GM23338 (cell line): ENCODE measurements at regions not wholly inside any gene's neighbourhood (a gene's known extent, or its start where the extent isn't known, plus 50 kb on each side); places are given as distances from the start of the nearest gene placed in this dataset.

Experiments used
- ATAC-seq: fragments of 200-7000 bp; cut with Tn5 transposase; 3 replicates; pipeline ENCODE4 v1.9.1; 2020
- DNase-seq: peaks from one replicate; pipeline ENCODE4 v3.0.0-alpha.2; 2015; ENCODE audit warnings: low spot score
- H2AFZ ChIP-seq: fragments of 200-600 bp; sonication (generic); 2 replicates; pipeline ENCODE4 v1.8.0; 2016; ENCODE audit warnings: antibody characterized with exemption, mild to moderate bottlenecking, moderate library complexity
- H3F3A ChIP-seq: fragments of 200-600 bp; sonication (generic); replicated peaks from 2 replicates; pipeline ENCODE4 v1.8.0; 2017; ENCODE audit warnings: antibody characterized with exemption, mixed run types, low read depth
- H3K27ac ChIP-seq: fragments of 200-600 bp; sonication (generic); 2 replicates; pipeline ENCODE4 v1.6.1; 2016; ENCODE audit warnings: low read depth
- H3K27me3 ChIP-seq: fragments of 200-600 bp; sonication (generic); 2 replicates; pipeline ENCODE4 v1.8.0; 2016; ENCODE audit warnings: mild to moderate bottlenecking, mixed run types, moderate library complexity; ENCODE audit not compliant: insufficient read depth
- H3K36me3 ChIP-seq: fragments of 200-600 bp; sonication (generic); 2 replicates; pipeline ENCODE4 v1.8.0; 2016; ENCODE audit warnings: mild to moderate bottlenecking; ENCODE audit not compliant: insufficient read depth
- H3K4me1 ChIP-seq: fragments of 200-600 bp; sonication (generic); 2 replicates; pipeline ENCODE4 v1.8.0; 2016; ENCODE audit warnings: mild to moderate bottlenecking, moderate library complexity; ENCODE audit not compliant: insufficient read depth
- H3K4me2 ChIP-seq: fragments of 200-600 bp; sonication (generic); 2 replicates; pipeline ENCODE4 v1.7.1; 2017; ENCODE audit warnings: mixed run types
- H3K4me3 ChIP-seq: fragments of 200-600 bp; sonication (generic); 2 replicates; pipeline ENCODE4 v1.6.1; 2016; ENCODE audit warnings: mixed run types
- H3K79me2 ChIP-seq: fragments of 200-600 bp; sonication (generic); replicated peaks from 2 replicates; pipeline ENCODE4 v1.8.0; 2017; ENCODE audit warnings: mild to moderate bottlenecking; ENCODE audit not compliant: insufficient read depth
- H3K9me2 ChIP-seq: fragments of 200-600 bp; sonication (generic); 2 replicates; pipeline ENCODE4 v1.8.0; 2017; ENCODE audit not compliant: insufficient read depth
- H4K20me1 ChIP-seq: fragments of 200-600 bp; sonication (generic); replicated peaks from 2 replicates; pipeline ENCODE4 v1.8.0; 2017; ENCODE audit warnings: mild to moderate bottlenecking; ENCODE audit not compliant: insufficient read depth
- H3K27ac Mint-ChIP-seq: 2 replicates; pipeline ENCODE4 v1.8.0; 2020; ENCODE audit warnings: inconsistent platforms, mild to moderate bottlenecking, moderate library complexity, mixed read lengths
- H3K27me3 Mint-ChIP-seq: 3 replicates; pipeline ENCODE4 v1.8.0; 2022; ENCODE audit warnings: low read depth, mild to moderate bottlenecking, moderate library complexity, mixed read lengths, inconsistent platforms; ENCODE audit not compliant: insufficient read depth, poor library complexity
- H3K36me3 Mint-ChIP-seq: 3 replicates; pipeline ENCODE4 v1.8.0; 2021; ENCODE audit warnings: low read depth, mild to moderate bottlenecking, inconsistent platforms, moderate library complexity, mixed read lengths
- H3K4me1 Mint-ChIP-seq: 3 replicates; pipeline ENCODE4 v1.8.0; 2020; ENCODE audit warnings: mild to moderate bottlenecking, inconsistent platforms, mixed read lengths
- H3K4me3 Mint-ChIP-seq: 3 replicates; pipeline ENCODE4 v1.8.0; 2021; ENCODE audit warnings: moderate library complexity, mild to moderate bottlenecking, inconsistent platforms, mixed read lengths
- H3K9me3 Mint-ChIP-seq: 3 replicates; pipeline ENCODE4 v1.8.0; 2020; ENCODE audit warnings: moderate library complexity, mild to moderate bottlenecking, inconsistent platforms, mixed read lengths
- CTCF ChIP-seq, 2 experiments: fragments of 200-600 bp in 1 of 2; sonication (generic) in 1 of 2; conservative IDR thresholded peaks; 2 replicates each; pipeline versions ENCODE4 v1.5.1 to v1.6.1; 2016 to 2017; ENCODE audit warnings: antibody characterized with exemption in 2 of 2, low read depth in 2 of 2, mild to moderate bottlenecking in 2 of 2, moderate library complexity in 1 of 2
- JUNB ChIP-seq: IDR thresholded peaks from one replicate; pipeline ENCODE4 v1.6.1; 2016; ENCODE audit warnings: antibody characterized with exemption; ENCODE audit not compliant: unreplicated experiment
- NANOG ChIP-seq: IDR thresholded peaks from 2 replicates; pipeline ENCODE4 v1.6.1; 2016; ENCODE audit warnings: antibody characterized with exemption, borderline replicate concordance

GRCh38 chr5:125411744-125412560, 665.5 kb upstream of the ZNF608 start:
- Histone ChIP-seq H3F3A (no peaks in the 10 kb centered on the region), H3K9me2 (no peaks in the 10 kb centered on the region), H4K20me1 (no peaks in the 10 kb centered on the region), H3K4me2 (peak overlapping the region; percentile 58), H3K36me3 (no peaks in the 10 kb centered on the region), H3K79me2 (no peaks in the 10 kb centered on the region), H2AFZ (peak overlapping the region; percentile 6; the same call in 1 of the 2 replicates), H3K27ac (peak overlapping the region; percentile 46), H3K4me1 (peaks cover 56% of the 10 kb centered on the region), H3K27me3 (no peaks in the 10 kb centered on the region), H3K4me3 (peak overlapping the region; percentile 9; the same call in 1 of the 2 replicates)
- TF ChIP-seq CTCF (conservative IDR thresholded peaks at IDR 0.05; ENCODE audit: low read depth in 2 of 2) (peak in 1 of 2 experiments; percentile 25; a peak in 1 of 4 replicates), NANOG (no peak)
- H3K27me3 Mint-ChIP-seq, result no peaks in the 10 kb centered on the region
- peak overlapping the region; percentile 45 for H3K27ac Mint-ChIP-seq
- no peaks in the 10 kb centered on the region for H3K9me3 Mint-ChIP-seq
- ATAC-seq (peak; percentile 54), DNase-seq (peak; percentile 61)
- H3K4me3 Mint-ChIP-seq, result peak overlapping the region; percentile 11; the same call in 2 of the 3 replicates
- peaks cover 66% of the 10 kb centered on the region for H3K4me1 Mint-ChIP-seq
- no peaks in the 10 kb centered on the region for H3K36me3 Mint-ChIP-seq

GRCh38 chr5:125412561-125413495, 666.4 kb upstream of the ZNF608 start:
- Mint-ChIP-seq H3K4me3 (no peak overlapping the region), H3K36me3 (no peaks in the 10 kb centered on the region), H3K9me3 (no peaks in the 10 kb centered on the region), H3K4me1 (peaks cover 66% of the 10 kb centered on the region), H3K27me3 (no peaks in the 10 kb centered on the region), H3K27ac (peak overlapping the region; percentile 45; the same call in 1 of the 2 replicates)
- Histone ChIP-seq H3K4me2 (peak overlapping the region; percentile 64), H3K9me2 (no peaks in the 10 kb centered on the region), H2AFZ (no peak overlapping the region), H3K27ac (peak overlapping the region; percentile 18; the same call in 1 of the 2 replicates), H3K79me2 (no peaks in the 10 kb centered on the region), H3K4me3 (peak overlapping the region; percentile 9; the same call in 1 of the 2 replicates), H3K36me3 (no peaks in the 10 kb centered on the region), H4K20me1 (no peaks in the 10 kb centered on the region), H3F3A (no peaks in the 10 kb centered on the region), H3K4me1 (peaks cover 56% of the 10 kb centered on the region), H3K27me3 (no peaks in the 10 kb centered on the region)
- ATAC-seq (peak; percentile 96), DNase-seq (peak; percentile 85)
- no peak for TF ChIP-seq JUNB
- TF ChIP-seq CTCF (conservative IDR thresholded peaks at IDR 0.05; ENCODE audit: low read depth in 2 of 2), result peak; percentile 43 to 65; a peak in 3 of 4 replicates
